ENCODE measurements at regions not wholly inside any gene's neighbourhood (a gene's known extent, or its start where the extent isn't known, plus 50 kb on each side); places are given as distances from the start of the nearest gene placed in this dataset.

- TF ChIP-seq CTCF (conservative IDR thresholded peaks at IDR 0.05 in 1 of 2, IDR thresholded peaks at IDR 0.05 in 1 of 2; ENCODE audit: low read depth in 1 of 2, low read length in 2 of 2): no peak
- TF ChIP-seq EZH2 (IDR thresholded peaks at IDR 0.05; ENCODE audit: low read length, missing control alignments): no peak
These were observed 176.6 kb downstream of the ALG10 start for GRCh38 chr12:34198924-34199323.

Measured in fibroblast of lung (primary cell).